ENCODE measurements at regions not wholly inside any gene's neighbourhood (a gene's known extent, or its start where the extent isn't known, plus 50 kb on each side); places are given as distances from the start of the nearest gene placed in this dataset.

DNA sequence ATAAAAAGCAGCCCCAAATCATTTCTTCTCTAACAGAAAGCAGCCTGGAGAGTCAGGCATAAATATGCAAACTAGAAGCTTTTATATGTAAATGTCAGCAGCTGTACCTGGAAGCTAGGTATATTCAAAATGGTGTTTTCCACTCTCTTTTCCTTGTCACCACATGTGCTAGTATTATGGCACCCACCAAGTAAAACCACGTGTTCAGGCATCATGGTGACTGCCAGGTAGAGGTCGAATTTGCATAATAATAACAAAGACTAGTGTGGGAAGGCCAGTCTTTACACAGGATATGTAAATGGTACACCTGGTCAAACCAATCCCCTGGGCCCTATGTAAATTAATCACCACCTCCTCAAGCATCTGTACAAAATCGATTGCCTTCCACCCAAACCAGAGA lies 124.0 kb downstream of the MMUT start:
- TF ChIP-seq POLR2A (IDR thresholded peaks at IDR 0.05) = no peak
- TF ChIP-seq, protein P1, sequence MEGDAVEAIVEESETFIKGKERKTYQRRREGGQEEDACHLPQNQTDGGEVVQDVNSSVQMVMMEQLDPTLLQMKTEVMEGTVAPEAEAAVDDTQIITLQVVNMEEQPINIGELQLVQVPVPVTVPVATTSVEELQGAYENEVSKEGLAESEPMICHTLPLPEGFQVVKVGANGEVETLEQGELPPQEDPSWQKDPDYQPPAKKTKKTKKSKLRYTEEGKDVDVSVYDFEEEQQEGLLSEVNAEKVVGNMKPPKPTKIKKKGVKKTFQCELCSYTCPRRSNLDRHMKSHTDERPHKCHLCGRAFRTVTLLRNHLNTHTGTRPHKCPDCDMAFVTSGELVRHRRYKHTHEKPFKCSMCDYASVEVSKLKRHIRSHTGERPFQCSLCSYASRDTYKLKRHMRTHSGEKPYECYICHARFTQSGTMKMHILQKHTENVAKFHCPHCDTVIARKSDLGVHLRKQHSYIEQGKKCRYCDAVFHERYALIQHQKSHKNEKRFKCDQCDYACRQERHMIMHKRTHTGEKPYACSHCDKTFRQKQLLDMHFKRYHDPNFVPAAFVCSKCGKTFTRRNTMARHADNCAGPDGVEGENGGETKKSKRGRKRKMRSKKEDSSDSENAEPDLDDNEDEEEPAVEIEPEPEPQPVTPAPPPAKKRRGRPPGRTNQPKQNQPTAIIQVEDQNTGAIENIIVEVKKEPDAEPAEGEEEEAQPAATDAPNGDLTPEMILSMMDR (IDR thresholded peaks at IDR 0.05) = no peak
- Histone ChIP-seq H3K9me3 (no peaks in the 10 kb centered on the region), H3K27ac (no peak overlapping the region), H3K4me1 (no peaks in the 10 kb centered on the region), H3K27me3 (no peaks in the 10 kb centered on the region), H3K4me3 (no peak overlapping the region), H3K36me3 (ENCODE audit: low read depth, missing control alignments) (no peaks in the 10 kb centered on the region)
- no peak for DNase-seq
- intact Hi-C loops (cut with DNase I; ENCODE audit: low total_unique reads) = no loop called here
- WGBS, 2 donors = 76 to 85% methylated on average over 3 of the region's 3 CpGs

DNA sequence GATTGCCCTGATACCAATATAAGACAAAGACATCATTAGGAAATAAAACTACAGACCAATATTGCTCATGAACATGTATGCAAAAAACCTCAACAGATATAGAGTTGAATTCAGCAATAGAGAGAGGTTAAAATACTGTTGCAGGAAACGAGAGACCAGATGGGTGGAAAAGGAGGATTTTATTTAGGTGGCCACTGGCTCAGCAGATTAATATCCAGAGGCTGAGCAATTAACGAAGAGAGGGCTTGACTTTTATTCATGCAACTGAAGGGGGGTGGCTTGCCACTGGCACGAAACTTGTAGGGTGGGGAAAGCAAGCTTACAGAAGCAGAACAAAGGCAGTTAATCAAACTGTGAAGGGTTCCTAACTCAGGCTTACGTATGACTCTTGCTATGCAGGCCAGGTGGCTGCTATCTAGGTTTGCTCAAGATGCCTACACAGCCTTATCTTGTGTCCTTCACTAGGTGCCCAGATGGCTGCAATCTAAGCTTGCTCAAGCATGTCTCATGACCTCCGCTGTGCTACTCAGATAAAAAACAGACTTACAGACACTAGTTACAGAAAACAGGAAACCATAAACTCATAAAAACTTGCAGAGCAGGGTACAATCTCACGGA lies 126.4 kb downstream of the MMUT start:
- H3K27ac ChIP-seq = no peak overlapping the region
- DNase-seq = no peak
- TF ChIP-seq, protein P1 (IDR thresholded peaks at IDR 0.05) = no peak
- no peaks in the 10 kb centered on the region for H3K4me1 ChIP-seq
- H3K27me3 ChIP-seq = no peaks in the 10 kb centered on the region
- no peaks in the 10 kb centered on the region for H3K36me3 ChIP-seq (ENCODE audit: low read depth, missing control alignments)
- H3K4me3 ChIP-seq = no peak overlapping the region
- no peaks in the 10 kb centered on the region for H3K9me3 ChIP-seq
- intact Hi-C loops (cut with DNase I; ENCODE audit: low total_unique reads) = no loop called here
- 31 to 41% methylated on average over 6 of the region's 6 CpGs for WGBS, 2 donors

GRCh38 chr6:49333345-49334125 lies 129.5 kb downstream of the MMUT start:
- Histone ChIP-seq H3K27ac (no peak overlapping the region), H3K36me3 (ENCODE audit: low read depth, missing control alignments) (no peaks in the 10 kb centered on the region), H3K4me3 (no peak overlapping the region), H3K9me3 (no peaks in the 10 kb centered on the region), H3K27me3 (no peaks in the 10 kb centered on the region), H3K4me1 (no peaks in the 10 kb centered on the region)
- DNase-seq = no peak
- intact Hi-C loops (cut with DNase I; ENCODE audit: low total_unique reads) = no loop called here
- TF ChIP-seq, protein P1 (IDR thresholded peaks at IDR 0.05) = no peak
- TF ChIP-seq POLR2A (IDR thresholded peaks at IDR 0.05) = no peak
- WGBS, 2 donors = 75 to 80% methylated on average over 4 of the region's 4 CpGs

DNA sequence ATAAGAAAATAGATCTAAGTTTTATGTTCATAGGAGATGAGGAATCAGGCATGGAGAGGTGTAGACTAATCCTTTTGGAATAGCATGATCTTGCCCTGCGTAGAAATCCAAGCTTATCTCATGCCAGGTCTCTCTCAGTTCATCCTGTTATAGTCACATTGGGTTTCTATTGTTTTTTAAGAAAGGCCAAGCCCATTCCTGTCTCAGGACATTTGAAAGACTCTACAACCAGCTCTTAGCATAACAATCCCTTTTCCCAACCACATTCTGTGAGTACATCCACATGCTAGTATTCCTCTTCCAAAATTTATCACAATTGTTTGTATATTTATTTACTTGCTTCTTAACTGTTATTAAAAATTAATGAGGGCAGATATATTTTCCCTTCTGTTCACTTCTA lies 130.3 kb downstream of the MMUT start:
- H3K27ac ChIP-seq = no peak overlapping the region
- TF ChIP-seq, protein P1 (IDR thresholded peaks at IDR 0.05) = no peak
- TF ChIP-seq POLR2A (IDR thresholded peaks at IDR 0.05) = no peak
- H3K36me3 ChIP-seq (ENCODE audit: low read depth, missing control alignments) = no peaks in the 10 kb centered on the region
- no peaks in the 10 kb centered on the region for H3K9me3 ChIP-seq
- no peak overlapping the region for H3K4me3 ChIP-seq
- intact Hi-C loops (cut with DNase I; ENCODE audit: low total_unique reads) = no loop called here
- WGBS, 2 donors = 83 to 89% methylated on average over 1 of the region's 1 CpG
- no peak for DNase-seq
- H3K27me3 ChIP-seq = no peaks in the 10 kb centered on the region
- no peaks in the 10 kb centered on the region for H3K4me1 ChIP-seq

DNA sequence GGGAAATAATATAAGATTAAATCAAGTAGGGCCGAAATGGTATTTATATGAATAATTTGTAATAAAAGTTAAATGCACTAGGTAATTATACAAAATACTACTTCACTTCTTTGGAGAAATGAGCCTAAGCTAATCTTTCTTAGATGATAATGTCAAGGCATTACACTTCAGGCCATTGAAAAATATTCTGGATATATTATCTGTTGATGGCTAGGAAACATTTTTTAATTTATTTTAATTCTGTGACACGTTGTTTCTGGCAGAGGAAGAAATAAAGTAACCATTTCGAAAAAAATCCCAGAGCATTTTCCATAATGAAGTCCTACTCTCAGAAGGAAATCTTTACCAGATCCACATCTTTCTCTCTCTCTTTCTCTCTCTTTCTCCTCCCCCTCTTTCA lies 133.9 kb downstream of the MMUT start:
- H3K4me1 ChIP-seq = no peaks in the 10 kb centered on the region
- TF ChIP-seq, protein P1 (IDR thresholded peaks at IDR 0.05) = no peak
- no peak for TF ChIP-seq POLR2A (IDR thresholded peaks at IDR 0.05)
- no peaks in the 10 kb centered on the region for H3K36me3 ChIP-seq (ENCODE audit: low read depth, missing control alignments)
- no peaks in the 10 kb centered on the region for H3K27me3 ChIP-seq
- no peak overlapping the region for H3K4me3 ChIP-seq
- no peak overlapping the region for H3K27ac ChIP-seq
- no peaks in the 10 kb centered on the region for H3K9me3 ChIP-seq
- intact Hi-C loops (cut with DNase I; ENCODE audit: low total_unique reads) = no loop called here
- DNase-seq = no peak
- WGBS, 2 donors = 80 to 85% methylated on average over 3 of the region's 3 CpGs

Measured in testis (tissue), 2 donors.